IMR-90 (cell line): ENCODE measurements at regions not wholly inside any gene's neighbourhood (a gene's known extent, or its start where the extent isn't known, plus 50 kb on each side); places are given as distances from the start of the nearest gene placed in this dataset.
A peak's percentile ranks its signal among the peaks of the same experiment; 100 is the strongest.

ENCODE experiments used
- ATAC-seq: fragments of 200-7000 bp; cut with Tn5 transposase; 2 replicates; pipeline ENCODE4 v1.9.1; 2020; ENCODE audit warnings: low read depth, mild to moderate bottlenecking, moderate library complexity
- BruUV-seq: library from RNA; stranded (reverse); fragments of 400-500 nt; replicated peaks from 2 replicates; lab custom pipeline; 2021; lab: Mats Ljungman, UMichigan
- CTCF ChIA-PET: fragments of 300-600 bp; formaldehyde crosslinking; extraction: SDS; loops from one replicate; lab custom pipeline; 2021; ENCODE audit warnings: antibody characterized with exemption; lab: Yijun Ruan, JAX
- POLR2A ChIA-PET: fragments of 300-600 bp; sonication (Branson Sonifier 250); formaldehyde crosslinking; loops from one replicate; lab custom pipeline; 2022; ENCODE audit warnings: antibody characterized with exemption; ENCODE audit not compliant: unreplicated experiment; lab: Charles Lee
- DNase-seq: peaks from one replicate; pipeline ENCODE4 v3.0.0; 2013
- H2AFZ ChIP-seq: replicated peaks from 2 replicates; pipeline ENCODE3; 2013; ENCODE audit warnings: low read length, mild to moderate bottlenecking; ENCODE audit not compliant: poor library complexity
- H2AK5ac ChIP-seq: 2 replicates; pipeline ENCODE4 v1.6.1; 2013; ENCODE audit warnings: low read depth, low read length, inconsistent platforms
- H2AK9ac ChIP-seq: replicated peaks from 2 replicates; pipeline ENCODE3; 2013; ENCODE audit warnings: mild to moderate bottlenecking, low read depth, low read length, moderate library complexity; ENCODE audit not compliant: poor library complexity
- H2BK120ac ChIP-seq: 2 replicates; pipeline ENCODE4 v1.6.1; 2013; ENCODE audit warnings: low read depth, low read length, inconsistent platforms
- H2BK15ac ChIP-seq: 3 replicates; pipeline ENCODE4 v1.6.1; 2013; ENCODE audit warnings: low read depth, low read length, inconsistent platforms
- H2BK20ac ChIP-seq: 2 replicates; pipeline ENCODE4 v1.6.1; 2013; ENCODE audit warnings: low read depth, mild to moderate bottlenecking, inconsistent platforms, low read length, moderate library complexity
- H2BK5ac ChIP-seq: 2 replicates; pipeline ENCODE4 v1.6.1; 2013; ENCODE audit warnings: mild to moderate bottlenecking, low read depth, low read length, inconsistent platforms; ENCODE audit not compliant: poor library complexity, severe bottlenecking
- H3K14ac ChIP-seq: replicated peaks from 2 replicates; pipeline ENCODE4 v1.6.1; 2013; ENCODE audit warnings: low read depth, low read length, inconsistent platforms
- H3K18ac ChIP-seq: 2 replicates; pipeline ENCODE4 v1.6.1; 2013; ENCODE audit warnings: low read depth, low read length, control low read depth
- H3K23ac ChIP-seq: 2 replicates; pipeline ENCODE4 v1.6.1; 2013; ENCODE audit warnings: low read depth, low read length, inconsistent platforms
- H3K27ac ChIP-seq: 2 replicates; pipeline ENCODE4 v1.5.1; 2013; ENCODE audit warnings: mild to moderate bottlenecking, control low read depth, low read length; ENCODE audit not compliant: insufficient read depth
- H3K27me3 ChIP-seq: 2 replicates; pipeline ENCODE4 v1.6.1; 2013; ENCODE audit warnings: low read length; ENCODE audit not compliant: control insufficient read depth, insufficient read depth
- H3K36me3 ChIP-seq: 2 replicates; pipeline ENCODE4 v1.6.1; 2013; ENCODE audit warnings: low read length, mixed read lengths; ENCODE audit not compliant: control insufficient read depth, insufficient read depth
- H3K4ac ChIP-seq: 2 replicates; pipeline ENCODE4 v1.6.1; 2013; ENCODE audit warnings: low read depth, low read length, inconsistent platforms
- H3K4me1 ChIP-seq: 2 replicates; pipeline ENCODE4 v1.6.1; 2013; ENCODE audit warnings: low read length, mixed read lengths; ENCODE audit not compliant: control insufficient read depth, insufficient read depth
- H3K4me2 ChIP-seq: 2 replicates; pipeline ENCODE4 v1.6.1; 2013; ENCODE audit warnings: low read depth, mild to moderate bottlenecking, control low read depth, low read length, moderate library complexity
- H3K4me3 ChIP-seq: 2 replicates; pipeline ENCODE4 v1.5.1; 2013; ENCODE audit warnings: low read depth, mild to moderate bottlenecking, control low read depth, low read length, moderate library complexity; ENCODE audit not compliant: insufficient read depth
- H3K56ac ChIP-seq: 2 replicates; pipeline ENCODE4 v1.6.1; 2013; ENCODE audit warnings: low read length, inconsistent platforms; ENCODE audit not compliant: insufficient read depth; ENCODE audit errors: extremely low read depth
- H3K79me1 ChIP-seq, 2 experiments: 2 replicates each; pipeline ENCODE4 v1.6.1; 2013; ENCODE audit warnings: low read length in 2 of 2, inconsistent platforms in 1 of 2, low read depth in 1 of 2
- H3K9ac ChIP-seq: 2 replicates; pipeline ENCODE4 v1.6.1; 2013; ENCODE audit warnings: low read depth, low read length, control low read depth
- H3K9me1 ChIP-seq: 2 replicates; pipeline ENCODE4 v1.6.1; 2013; ENCODE audit warnings: low read length, inconsistent platforms; ENCODE audit not compliant: insufficient read depth
- H3K9me3 ChIP-seq: 2 replicates; pipeline ENCODE4 v1.6.1; 2013; ENCODE audit warnings: low read length; ENCODE audit not compliant: control insufficient read depth, insufficient read depth
- H4K20me1 ChIP-seq: 2 replicates; pipeline ENCODE4 v1.6.1; 2013; ENCODE audit warnings: low read length, inconsistent platforms; ENCODE audit not compliant: insufficient read depth
- H4K5ac ChIP-seq: 2 replicates; pipeline ENCODE4 v1.6.1; 2013; ENCODE audit warnings: mild to moderate bottlenecking, low read depth, low read length, control low read depth
- H4K8ac ChIP-seq, 2 experiments: 2 replicates each; pipeline ENCODE4 v1.6.1; 2013; ENCODE audit warnings: low read depth in 2 of 2, low read length in 2 of 2, control low read depth in 1 of 2, inconsistent platforms in 1 of 2
- H4K91ac ChIP-seq: 2 replicates; pipeline ENCODE4 v1.6.1; 2013; ENCODE audit warnings: low read depth, low read length, inconsistent platforms; ENCODE audit not compliant: insufficient read depth
- CEBPB ChIP-seq: IDR thresholded peaks from 2 replicates; pipeline ENCODE4 v1.6.1; 2012; ENCODE audit warnings: low read depth, low read length, improper control_type of control experiment
- NFE2L2 ChIP-seq: fragments of 150-350 bp; IDR thresholded peaks from 2 replicates; pipeline ENCODE4 v1.6.1; 2016; ENCODE audit warnings: low read depth, mild to moderate bottlenecking, low read length
- RAD21 ChIP-seq: IDR thresholded peaks from 2 replicates; pipeline ENCODE4 v1.6.1; 2012; ENCODE audit warnings: low read length, improper control_type of control experiment
- WGBS, 2 experiments: methylation state at CpG; one replicate each; pipeline versions ENCODE4 v1.1.5 to v1.1.7; 2013; ENCODE audit warnings: missing lambda C conversion rate in 2 of 2; ENCODE audit not compliant: insufficient read length in 1 of 2; ENCODE audit errors: extremely low coverage in 2 of 2; 5-methylcytosine and 5-hydroxymethylcytosine counted together
- dilution Hi-C: fragments of 300-500 bp; cut with HindIII; formaldehyde crosslinking; loops from one replicate; pipeline ENCODE4 v1.14.3; 2018; ENCODE audit warnings: low sequenced_read_pairs; ENCODE audit not compliant: unreplicated experiment
- in situ Hi-C: fragments of 300-500 bp; cut with MboI; formaldehyde crosslinking; loops from 3 replicates; pipeline ENCODE4 v1.14.3; 2019; ENCODE audit warnings: low sequenced_read_pairs, inconsistent platforms, mixed read lengths
- intact Hi-C: fragments of 100-400 bp; cut with micrococcal nuclease; formaldehyde crosslinking; loops from 2 replicates; pipeline ENCODE4 v1.10.0; 2022
- TF ChIP-seq, protein P1 (sequence below): fragments of 150-350 bp; IDR thresholded peaks from 2 replicates; pipeline ENCODE4 v1.6.1; 2016; ENCODE audit warnings: low read depth, mild to moderate bottlenecking, low read length, moderate library complexity, borderline replicate concordance

DNA sequence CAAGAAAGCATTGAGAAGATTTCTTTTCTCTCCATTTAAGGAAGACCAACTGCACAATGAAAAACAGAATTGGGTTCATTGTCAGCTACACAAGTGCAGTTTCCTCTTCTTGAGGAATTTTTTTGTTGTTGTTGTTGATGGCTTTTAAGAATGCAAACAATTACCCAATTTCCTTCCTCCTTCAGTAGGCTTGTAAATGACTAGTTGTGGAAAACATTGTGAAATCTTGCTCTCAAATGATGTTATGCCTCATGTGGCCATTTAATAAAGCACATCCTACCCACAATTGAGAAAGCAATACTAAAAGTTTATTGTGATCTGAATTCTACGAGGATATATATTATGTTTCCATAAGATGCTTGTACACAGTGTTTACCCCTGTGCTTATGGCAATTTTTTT, 171.6 kb downstream of the FAM174A start:
- no peak overlapping the region for H4K8ac ChIP-seq
- no peak overlapping the region for H3K4me2 ChIP-seq
- H2AK5ac ChIP-seq, result no peak overlapping the region
- H3K27me3 ChIP-seq, result no peaks in the 10 kb centered on the region
- no peak overlapping the region for H4K5ac ChIP-seq
- no peaks in the 10 kb centered on the region for H3K79me1 ChIP-seq
- no peak overlapping the region for H2BK5ac ChIP-seq
- no peak overlapping the region for H3K4ac ChIP-seq
- dilution Hi-C loops (no loop called here), in situ Hi-C loops (no loop called here), intact Hi-C loops (no loop called here)
- no peak overlapping the region for H3K9ac ChIP-seq
- H3K4me3 ChIP-seq, result no peak overlapping the region
- H2BK15ac ChIP-seq, result no peak overlapping the region
- no peak overlapping the region for H2AK9ac ChIP-seq
- ATAC-seq, result no peak
- no peak overlapping the region for H3K18ac ChIP-seq
- no peaks in the 10 kb centered on the region for H3K9me1 ChIP-seq
- TF ChIP-seq CEBPB, result peak; percentile 56; the same call in 1 of the 2 replicates
- TF ChIP-seq NFE2L2, result no peak
- TF ChIP-seq, protein P1, sequence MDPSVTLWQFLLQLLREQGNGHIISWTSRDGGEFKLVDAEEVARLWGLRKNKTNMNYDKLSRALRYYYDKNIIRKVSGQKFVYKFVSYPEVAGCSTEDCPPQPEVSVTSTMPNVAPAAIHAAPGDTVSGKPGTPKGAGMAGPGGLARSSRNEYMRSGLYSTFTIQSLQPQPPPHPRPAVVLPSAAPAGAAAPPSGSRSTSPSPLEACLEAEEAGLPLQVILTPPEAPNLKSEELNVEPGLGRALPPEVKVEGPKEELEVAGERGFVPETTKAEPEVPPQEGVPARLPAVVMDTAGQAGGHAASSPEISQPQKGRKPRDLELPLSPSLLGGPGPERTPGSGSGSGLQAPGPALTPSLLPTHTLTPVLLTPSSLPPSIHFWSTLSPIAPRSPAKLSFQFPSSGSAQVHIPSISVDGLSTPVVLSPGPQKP, result no peak
- no peak for TF ChIP-seq RAD21
- no peaks in the 10 kb centered on the region for H3K4me1 ChIP-seq
- POLR2A ChIA-PET, result no interaction called here
- H3K9me3 ChIP-seq, result no peaks in the 10 kb centered on the region
- H3K27ac ChIP-seq, result no peak overlapping the region
- no peak overlapping the region for H2AFZ ChIP-seq
- CTCF ChIA-PET, result no interaction called here
- no peak overlapping the region for H4K91ac ChIP-seq
- no CpG with 5 or more reads among the region's 1 CpG for WGBS, 2 experiments
- H3K56ac ChIP-seq, result no peak overlapping the region
- no TSS peak for BruUV-seq
- no peak overlapping the region for H3K23ac ChIP-seq
- H3K14ac ChIP-seq, result no peak overlapping the region
- no peaks in the 10 kb centered on the region for H3K36me3 ChIP-seq
- H2BK120ac ChIP-seq, result no peak overlapping the region
- no peak for DNase-seq
- no peaks in the 10 kb centered on the region for H4K20me1 ChIP-seq
- no peak overlapping the region for H2BK20ac ChIP-seq
